Right hindlimb (tissue), 1 donor: ENCODE measurements at regions not wholly inside any gene's neighbourhood (a gene's known extent, or its start where the extent isn't known, plus 50 kb on each side); places are given as distances from the start of the nearest gene placed in this dataset.
"Not testable (repeated sequence)": the region's sequence is repeated elsewhere in the genome, so short reads cannot be mapped to it uniquely, and the experiment has no call there.

Experiments used
- DNase-seq: peaks from one replicate; pipeline ENCODE4 v3.0.0-alpha.2; 2018

- DNase-seq = no peak
Observed at GRCh38 chr14:53857625-53858344, 98.8 kb downstream of the BMP4 start.

GRCh38 chr14:53855574-53855973, 101.1 kb downstream of the BMP4 start:
- DNase-seq = no peak

GRCh38 chr14:53855127-53855526, 101.5 kb downstream of the BMP4 start:
- no peak for DNase-seq

GRCh38 chr14:53851394-53852090, 105.1 kb downstream of the BMP4 start:
- DNase-seq = no peak

- DNase-seq = no peak
Observed at GRCh38 chr14:53850714-53851296, 105.8 kb downstream of the BMP4 start.

GRCh38 chr14:53849549-53849948, 107.1 kb downstream of the BMP4 start:
- DNase-seq = no peak

- no peak for DNase-seq
Observed at GRCh38 chr14:53848854-53849253, 107.8 kb downstream of the BMP4 start.

GRCh38 chr14:53847881-53848280, 108.7 kb downstream of the BMP4 start:
- DNase-seq = no peak

- DNase-seq = no peak
Observed at GRCh38 chr14:53847057-53847456, 109.6 kb downstream of the BMP4 start.

GRCh38 chr14:53845813-53846693, 110.6 kb downstream of the BMP4 start:
- DNase-seq = no peak

GRCh38 chr14:53842938-53843337, 113.7 kb downstream of the BMP4 start:
- DNase-seq = no peak

GRCh38 chr14:53841109-53842099, 115.2 kb downstream of the BMP4 start:
- no peak for DNase-seq

- no peak for DNase-seq
Observed at GRCh38 chr14:53840444-53840843, 116.2 kb downstream of the BMP4 start.

- DNase-seq = no peak
Observed at GRCh38 chr14:53838374-53838773, 118.3 kb downstream of the BMP4 start.

- DNase-seq = not testable (repeated sequence)
Observed at GRCh38 chr14:53837656-53838055, 119.0 kb downstream of the BMP4 start.

GRCh38 chr14:53836551-53836950, 120.1 kb downstream of the BMP4 start:
- no peak for DNase-seq

GRCh38 chr14:53828820-53829219, 127.8 kb downstream of the BMP4 start:
- DNase-seq = no peak

- no peak for DNase-seq
Observed at GRCh38 chr14:53824061-53824460, 132.6 kb downstream of the BMP4 start.

GRCh38 chr14:53814392-53814791, 142.2 kb downstream of the BMP4 start:
- DNase-seq = peak; percentile 78

- no peak for DNase-seq
Observed at GRCh38 chr14:53810221-53810620, 146.4 kb downstream of the BMP4 start.

- DNase-seq = no peak
Observed at GRCh38 chr14:53808042-53808441, 148.6 kb downstream of the BMP4 start.

GRCh38 chr14:53807542-53807941, 149.1 kb downstream of the BMP4 start:
- peak; percentile 43 for DNase-seq
